ENCODE measurements at regions not wholly inside any gene's neighbourhood (a gene's known extent, or its start where the extent isn't known, plus 50 kb on each side); places are given as distances from the start of the nearest gene placed in this dataset.

DNA sequence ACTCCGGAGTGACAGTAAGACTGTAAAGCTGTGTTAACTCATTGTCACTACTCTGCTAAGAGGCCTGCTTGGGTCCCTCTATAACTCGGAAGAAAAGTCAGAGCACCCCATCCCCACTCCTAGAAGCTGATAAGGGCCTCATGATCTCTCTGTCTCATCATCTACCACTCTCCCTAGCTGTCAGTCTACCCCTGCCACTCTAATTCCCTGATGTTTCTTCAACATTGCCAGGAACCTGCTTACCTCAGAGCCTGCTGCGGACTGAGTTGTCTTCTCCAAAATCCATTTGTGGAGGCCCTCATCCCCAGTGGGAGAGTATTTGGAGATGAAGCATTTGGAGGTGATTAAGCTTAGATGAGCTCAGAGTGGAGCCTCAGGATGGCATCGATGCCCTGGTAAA is 1092.2 kb downstream of the TBC1D22A start:
- peaks cover 0 to 3% (median 2%) of the 10 kb centered on the region in 4 experiments for H3K27me3 ChIP-seq (replicated peaks in 1 of 4; ENCODE audit: control extremely low read depth in 1 of 4, control insufficient read depth in 3 of 4, insufficient read depth in 4 of 4, low read length in 3 of 4)
- Mint-ChIP-seq H3K4me3 (no peak overlapping the region), H3K4me1 (no peaks in the 10 kb centered on the region), H3K27me3 (peaks cover 37% of the 10 kb centered on the region), H3K9me3 (ENCODE audit: insufficient read depth) (peaks cover 7% of the 10 kb centered on the region), H3K27ac (no peak overlapping the region)
- peaks cover 0 to 7% (median 6%) of the 10 kb centered on the region in 3 donors for H3K9me3 ChIP-seq (ENCODE audit: control extremely low read depth in 1 of 3, control insufficient read depth in 2 of 3, insufficient read depth in 1 of 3, low read length in 2 of 3)
- H4K20me1 ChIP-seq (ENCODE audit: control insufficient read depth, insufficient read depth, low read length, poor library complexity, severe bottlenecking), result no peaks in the 10 kb centered on the region
- no peak for ATAC-seq (ENCODE audit: low read depth)
- H3K4me1 ChIP-seq (ENCODE audit: control insufficient read depth in 2 of 2, insufficient read depth in 2 of 2, low read length in 2 of 2), result no peaks in the 10 kb centered on the region
- no peak overlapping the region for H3K4me2 ChIP-seq (replicated peaks; ENCODE audit: low read depth, low read length, poor library complexity, severe bottlenecking)
- no peak for DNase-seq
- no peak overlapping the region for H3K4me3 ChIP-seq (ENCODE audit: control extremely low read depth in 1 of 5, extremely low read depth in 1 of 5, insufficient read depth in 1 of 5, low read depth in 2 of 5, low read length in 4 of 5)
- WGBS (ENCODE audit: insufficient coverage), result 62% methylated on average over 4 of the region's 4 CpGs
- H2AFZ ChIP-seq (ENCODE audit: insufficient read depth, low read depth, low read length, poor library complexity, severe bottlenecking), result no peak overlapping the region
- no peaks in the 10 kb centered on the region for H3K79me2 ChIP-seq (ENCODE audit: control insufficient read depth, insufficient read depth, low read length)
- H3K27ac ChIP-seq (ENCODE audit: low read length in 2 of 2), result no peak overlapping the region
- H3K36me3 ChIP-seq (replicated peaks in 1 of 2; ENCODE audit: control extremely low read depth in 1 of 2, control insufficient read depth in 1 of 2, extremely low read depth in 1 of 2, insufficient read depth in 2 of 2, low read length in 1 of 2), result no peaks in the 10 kb centered on the region
- POLR2A ChIA-PET, result no interaction called here
- no peak overlapping the region for H3K9ac ChIP-seq (ENCODE audit: low read length)
- TF ChIP-seq, protein P1, sequence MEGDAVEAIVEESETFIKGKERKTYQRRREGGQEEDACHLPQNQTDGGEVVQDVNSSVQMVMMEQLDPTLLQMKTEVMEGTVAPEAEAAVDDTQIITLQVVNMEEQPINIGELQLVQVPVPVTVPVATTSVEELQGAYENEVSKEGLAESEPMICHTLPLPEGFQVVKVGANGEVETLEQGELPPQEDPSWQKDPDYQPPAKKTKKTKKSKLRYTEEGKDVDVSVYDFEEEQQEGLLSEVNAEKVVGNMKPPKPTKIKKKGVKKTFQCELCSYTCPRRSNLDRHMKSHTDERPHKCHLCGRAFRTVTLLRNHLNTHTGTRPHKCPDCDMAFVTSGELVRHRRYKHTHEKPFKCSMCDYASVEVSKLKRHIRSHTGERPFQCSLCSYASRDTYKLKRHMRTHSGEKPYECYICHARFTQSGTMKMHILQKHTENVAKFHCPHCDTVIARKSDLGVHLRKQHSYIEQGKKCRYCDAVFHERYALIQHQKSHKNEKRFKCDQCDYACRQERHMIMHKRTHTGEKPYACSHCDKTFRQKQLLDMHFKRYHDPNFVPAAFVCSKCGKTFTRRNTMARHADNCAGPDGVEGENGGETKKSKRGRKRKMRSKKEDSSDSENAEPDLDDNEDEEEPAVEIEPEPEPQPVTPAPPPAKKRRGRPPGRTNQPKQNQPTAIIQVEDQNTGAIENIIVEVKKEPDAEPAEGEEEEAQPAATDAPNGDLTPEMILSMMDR (IDR thresholded peaks at IDR 0.05), result no peak
- TF ChIP-seq EZH2 (IDR thresholded peaks at IDR 0.05; ENCODE audit: borderline replicate concordance, insufficient read depth, low read depth, low read length, poor library complexity, severe bottlenecking), result no peak
- intact Hi-C loops (cut with micrococcal nuclease), result no loop called here
- CTCF ChIA-PET, result no interaction called here

DNA sequence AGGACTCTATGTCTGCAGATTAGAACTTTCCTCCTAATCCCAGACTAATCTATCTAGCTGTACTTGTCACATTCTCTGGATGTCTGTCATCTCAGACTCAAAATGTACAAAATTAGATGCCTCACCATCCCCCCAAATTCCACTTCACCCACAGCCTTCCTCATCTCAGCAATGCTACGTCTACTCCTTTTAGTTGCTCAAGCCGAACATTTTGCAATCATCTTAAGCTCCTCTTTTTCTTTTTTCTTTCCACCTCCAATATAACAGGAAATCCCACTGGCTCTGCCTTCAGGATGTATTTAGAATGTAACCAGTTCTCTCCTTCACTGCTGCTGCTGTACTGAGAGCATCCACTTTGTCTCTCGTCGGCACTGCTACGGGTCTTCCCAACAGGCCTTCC is 1091.8 kb downstream of the TBC1D22A start:
- DNase-seq (no peak), ATAC-seq (ENCODE audit: low read depth) (no peak)
- Histone ChIP-seq H3K4me1 (ENCODE audit: control insufficient read depth in 2 of 2, insufficient read depth in 2 of 2, low read length in 2 of 2) (no peaks in the 10 kb centered on the region), H3K4me3 (ENCODE audit: control extremely low read depth in 1 of 5, extremely low read depth in 1 of 5, insufficient read depth in 1 of 5, low read depth in 2 of 5, low read length in 4 of 5) (no peak overlapping the region), H3K27me3 (replicated peaks in 1 of 4; ENCODE audit: control extremely low read depth in 1 of 4, control insufficient read depth in 3 of 4, insufficient read depth in 4 of 4, low read length in 3 of 4) (peaks cover 0 to 3% (median 2%) of the 10 kb centered on the region in 4 experiments), H3K9me3 (ENCODE audit: control extremely low read depth in 1 of 3, control insufficient read depth in 2 of 3, insufficient read depth in 1 of 3, low read length in 2 of 3) (peaks cover 0 to 7% (median 6%) of the 10 kb centered on the region in 3 donors), H2AFZ (ENCODE audit: insufficient read depth, low read depth, low read length, poor library complexity, severe bottlenecking) (no peak overlapping the region), H3K27ac (ENCODE audit: low read length in 2 of 2) (no peak overlapping the region), H3K36me3 (replicated peaks in 1 of 2; ENCODE audit: control extremely low read depth in 1 of 2, control insufficient read depth in 1 of 2, extremely low read depth in 1 of 2, insufficient read depth in 2 of 2, low read length in 1 of 2) (no peaks in the 10 kb centered on the region), H3K4me2 (replicated peaks; ENCODE audit: low read depth, low read length, poor library complexity, severe bottlenecking) (no peak overlapping the region), H3K79me2 (ENCODE audit: control insufficient read depth, insufficient read depth, low read length) (no peaks in the 10 kb centered on the region), H3K9ac (ENCODE audit: low read length) (no peak overlapping the region), H4K20me1 (ENCODE audit: control insufficient read depth, insufficient read depth, low read length, poor library complexity, severe bottlenecking) (no peaks in the 10 kb centered on the region)
- TF ChIP-seq, protein P1 (IDR thresholded peaks at IDR 0.05), result no peak
- TF ChIP-seq EZH2 (IDR thresholded peaks at IDR 0.05; ENCODE audit: borderline replicate concordance, insufficient read depth, low read depth, low read length, poor library complexity, severe bottlenecking), result no peak
- intact Hi-C loops (cut with micrococcal nuclease), result no loop called here
- Mint-ChIP-seq H3K9me3 (ENCODE audit: insufficient read depth) (peaks cover 7% of the 10 kb centered on the region), H3K4me1 (no peaks in the 10 kb centered on the region), H3K4me3 (no peak overlapping the region), H3K27ac (no peak overlapping the region), H3K27me3 (peaks cover 37% of the 10 kb centered on the region)
- ChIA-PET POLR2A (no interaction called here), CTCF (no interaction called here)
- 80% methylated on average over 5 of the region's 5 CpGs for WGBS (ENCODE audit: insufficient coverage)
